ENCODE measurements at regions not wholly inside any gene's neighbourhood (a gene's known extent, or its start where the extent isn't known, plus 50 kb on each side); places are given as distances from the start of the nearest gene placed in this dataset.
"Not testable (repeated sequence)": the region's sequence is repeated elsewhere in the genome, so short reads cannot be mapped to it uniquely, and the experiment has no call there.

DNA sequence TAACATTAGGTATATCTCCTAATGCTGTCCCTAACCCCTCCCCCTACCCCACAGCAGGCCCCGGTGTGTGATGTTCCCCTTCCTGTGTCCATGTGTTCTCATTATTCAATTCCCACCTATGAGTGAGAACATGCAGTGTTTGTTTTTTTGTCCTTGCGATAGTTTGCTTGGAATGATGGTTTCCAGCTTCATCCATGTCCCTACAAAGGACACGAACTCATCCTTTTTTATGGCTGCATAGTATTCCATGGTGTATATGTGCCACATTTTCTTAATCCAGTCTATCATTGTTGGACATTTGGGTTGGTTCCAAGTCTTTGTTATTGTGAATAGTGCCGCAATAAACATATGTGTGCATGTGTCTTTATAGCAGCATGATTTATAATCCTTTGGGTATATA, 164.5 kb downstream of the RPLP1 start:
- TF ChIP-seq EZH2 (IDR thresholded peaks at IDR 0.05; ENCODE audit: borderline replicate concordance, low read depth, low read length, severe bottlenecking): not testable (repeated sequence)
- TF ChIP-seq, protein P1, sequence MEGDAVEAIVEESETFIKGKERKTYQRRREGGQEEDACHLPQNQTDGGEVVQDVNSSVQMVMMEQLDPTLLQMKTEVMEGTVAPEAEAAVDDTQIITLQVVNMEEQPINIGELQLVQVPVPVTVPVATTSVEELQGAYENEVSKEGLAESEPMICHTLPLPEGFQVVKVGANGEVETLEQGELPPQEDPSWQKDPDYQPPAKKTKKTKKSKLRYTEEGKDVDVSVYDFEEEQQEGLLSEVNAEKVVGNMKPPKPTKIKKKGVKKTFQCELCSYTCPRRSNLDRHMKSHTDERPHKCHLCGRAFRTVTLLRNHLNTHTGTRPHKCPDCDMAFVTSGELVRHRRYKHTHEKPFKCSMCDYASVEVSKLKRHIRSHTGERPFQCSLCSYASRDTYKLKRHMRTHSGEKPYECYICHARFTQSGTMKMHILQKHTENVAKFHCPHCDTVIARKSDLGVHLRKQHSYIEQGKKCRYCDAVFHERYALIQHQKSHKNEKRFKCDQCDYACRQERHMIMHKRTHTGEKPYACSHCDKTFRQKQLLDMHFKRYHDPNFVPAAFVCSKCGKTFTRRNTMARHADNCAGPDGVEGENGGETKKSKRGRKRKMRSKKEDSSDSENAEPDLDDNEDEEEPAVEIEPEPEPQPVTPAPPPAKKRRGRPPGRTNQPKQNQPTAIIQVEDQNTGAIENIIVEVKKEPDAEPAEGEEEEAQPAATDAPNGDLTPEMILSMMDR (IDR thresholded peaks at IDR 0.05; ENCODE audit: borderline replicate concordance, extremely low read depth, low read length, poor library complexity, severe bottlenecking): not testable (repeated sequence)
